Smooth muscle cell (in vitro differentiated cells): ENCODE measurements at regions not wholly inside any gene's neighbourhood (a gene's known extent, or its start where the extent isn't known, plus 50 kb on each side); places are given as distances from the start of the nearest gene placed in this dataset.

Experiments used
- DNase-seq: peaks from one replicate; lab custom pipeline; 2025; ENCODE audit not compliant: unreplicated experiment; lab: John Stamatoyannopoulos, UW
- H2AFZ ChIP-seq: fragments of 200-600 bp; sonication (generic); 2 replicates; pipeline ENCODE4 v1.6.0; 2016; ENCODE audit warnings: antibody characterized with exemption, low read depth, mild to moderate bottlenecking
- H3F3A ChIP-seq: fragments of 200-600 bp; sonication (generic); 2 replicates; pipeline ENCODE4 v1.6.0; 2017; ENCODE audit warnings: antibody characterized with exemption, low read depth
- H3K27ac ChIP-seq: fragments of 200-600 bp; sonication (generic); 2 replicates; pipeline ENCODE4 v1.5.1; 2016; ENCODE audit warnings: low read depth, mild to moderate bottlenecking
- H3K27me3 ChIP-seq: fragments of 200-600 bp; sonication (generic); 2 replicates; pipeline ENCODE4 v1.6.1; 2016; ENCODE audit warnings: low read depth, mild to moderate bottlenecking
- H3K36me3 ChIP-seq: fragments of 200-600 bp; sonication (generic); 2 replicates; pipeline ENCODE4 v1.5.1; 2016; ENCODE audit warnings: low read depth
- H3K4me1 ChIP-seq: fragments of 200-600 bp; sonication (generic); 2 replicates; pipeline ENCODE4 v1.5.1; 2016; ENCODE audit warnings: low read depth
- H3K4me2 ChIP-seq: fragments of 200-600 bp; sonication (generic); 2 replicates; pipeline ENCODE4 v1.6.0; 2016; ENCODE audit warnings: mild to moderate bottlenecking
- H3K4me3 ChIP-seq: fragments of 200-600 bp; sonication (generic); 2 replicates; pipeline ENCODE4 v1.5.1; 2016; ENCODE audit warnings: mild to moderate bottlenecking
- H3K79me2 ChIP-seq: fragments of 200-600 bp; sonication (generic); 2 replicates; pipeline ENCODE4 v1.6.0; 2016; ENCODE audit warnings: low read depth, mild to moderate bottlenecking
- H3K9ac ChIP-seq: fragments of 200-600 bp; sonication (generic); 2 replicates; pipeline ENCODE4 v1.6.0; 2016; ENCODE audit warnings: low read depth
- H3K9me3 ChIP-seq: fragments of 200-600 bp; sonication (generic); replicated peaks from 2 replicates; pipeline ENCODE4 v1.5.1; 2016; ENCODE audit warnings: low read depth
- H4K20me1 ChIP-seq: fragments of 200-600 bp; sonication (generic); 2 replicates; pipeline ENCODE4 v1.6.0; 2016; ENCODE audit warnings: low read depth
- WGBS: methylation state at CpG from one replicate; pipeline ENCODE4 v1.1.7; 2016; ENCODE audit warnings: low lambda C conversion rate; 5-methylcytosine and 5-hydroxymethylcytosine counted together
- TF ChIP-seq, protein P1 (sequence below): fragments of 200-600 bp; sonication (generic); IDR thresholded peaks from 2 replicates; pipeline ENCODE4 v1.5.1; 2017; ENCODE audit warnings: borderline replicate concordance, mild to moderate bottlenecking, antibody characterized with exemption; ENCODE audit not compliant: insufficient read depth, poor library complexity, severe bottlenecking

DNA sequence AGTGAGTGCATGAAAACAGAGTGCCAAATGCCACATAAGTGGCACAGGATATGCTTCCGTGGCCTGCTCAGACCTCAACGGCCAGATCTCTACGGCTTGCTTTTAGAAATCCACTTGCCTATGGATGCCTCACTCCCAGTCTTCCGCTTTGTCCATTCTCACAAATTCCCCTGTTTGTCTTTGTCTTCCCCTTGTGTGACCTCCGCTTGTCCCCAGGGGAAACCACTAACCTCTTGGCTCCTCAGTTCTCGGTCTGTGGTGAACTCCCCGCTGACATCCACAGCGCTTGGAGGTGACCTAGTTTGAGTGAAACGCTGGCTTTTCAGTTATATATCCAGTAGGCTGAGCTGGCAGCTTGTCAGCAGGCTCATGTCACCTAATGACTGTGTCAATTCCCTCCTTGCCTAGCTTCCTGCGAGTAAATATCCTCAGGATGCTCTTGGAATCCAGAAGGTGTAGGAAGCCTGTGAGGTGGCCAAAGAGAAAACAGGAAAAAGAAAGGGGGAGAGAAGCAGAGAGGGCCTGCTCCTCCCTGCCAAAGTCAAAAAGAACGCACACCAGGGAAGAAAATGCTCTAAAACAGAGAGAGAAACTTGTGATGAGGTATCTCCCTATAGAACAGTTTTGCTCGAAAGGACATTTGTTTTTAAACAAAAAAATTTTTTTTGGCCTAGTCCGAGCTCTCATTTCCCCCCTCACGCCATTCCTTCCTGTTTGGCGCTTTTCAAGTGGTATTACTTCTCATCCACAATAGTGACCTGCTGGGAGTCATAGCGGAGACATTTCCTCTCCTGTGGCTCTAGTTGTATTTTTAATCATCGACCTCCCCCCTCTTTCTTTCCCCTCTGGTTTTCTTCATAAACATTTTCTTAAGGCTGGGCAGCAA, 101.6 kb upstream of the SPRY4 start:
- no peak for DNase-seq
- WGBS: 85% methylated on average over 17 of the region's 17 CpGs
- Histone ChIP-seq H3K4me1 (peaks cover under 1% of the 10 kb centered on the region), H3K9me3 (no peaks in the 10 kb centered on the region), H3K4me2 (no peak overlapping the region), H3K79me2 (no peaks in the 10 kb centered on the region), H3K27me3 (no peaks in the 10 kb centered on the region), H3K27ac (no peak overlapping the region), H3K36me3 (no peaks in the 10 kb centered on the region), H3K4me3 (no peak overlapping the region), H4K20me1 (peaks cover 7% of the 10 kb centered on the region), H3F3A (peaks cover 2% of the 10 kb centered on the region), H3K9ac (no peak overlapping the region), H2AFZ (no peak overlapping the region)
- TF ChIP-seq, protein P1, sequence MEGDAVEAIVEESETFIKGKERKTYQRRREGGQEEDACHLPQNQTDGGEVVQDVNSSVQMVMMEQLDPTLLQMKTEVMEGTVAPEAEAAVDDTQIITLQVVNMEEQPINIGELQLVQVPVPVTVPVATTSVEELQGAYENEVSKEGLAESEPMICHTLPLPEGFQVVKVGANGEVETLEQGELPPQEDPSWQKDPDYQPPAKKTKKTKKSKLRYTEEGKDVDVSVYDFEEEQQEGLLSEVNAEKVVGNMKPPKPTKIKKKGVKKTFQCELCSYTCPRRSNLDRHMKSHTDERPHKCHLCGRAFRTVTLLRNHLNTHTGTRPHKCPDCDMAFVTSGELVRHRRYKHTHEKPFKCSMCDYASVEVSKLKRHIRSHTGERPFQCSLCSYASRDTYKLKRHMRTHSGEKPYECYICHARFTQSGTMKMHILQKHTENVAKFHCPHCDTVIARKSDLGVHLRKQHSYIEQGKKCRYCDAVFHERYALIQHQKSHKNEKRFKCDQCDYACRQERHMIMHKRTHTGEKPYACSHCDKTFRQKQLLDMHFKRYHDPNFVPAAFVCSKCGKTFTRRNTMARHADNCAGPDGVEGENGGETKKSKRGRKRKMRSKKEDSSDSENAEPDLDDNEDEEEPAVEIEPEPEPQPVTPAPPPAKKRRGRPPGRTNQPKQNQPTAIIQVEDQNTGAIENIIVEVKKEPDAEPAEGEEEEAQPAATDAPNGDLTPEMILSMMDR: no peak

DNA sequence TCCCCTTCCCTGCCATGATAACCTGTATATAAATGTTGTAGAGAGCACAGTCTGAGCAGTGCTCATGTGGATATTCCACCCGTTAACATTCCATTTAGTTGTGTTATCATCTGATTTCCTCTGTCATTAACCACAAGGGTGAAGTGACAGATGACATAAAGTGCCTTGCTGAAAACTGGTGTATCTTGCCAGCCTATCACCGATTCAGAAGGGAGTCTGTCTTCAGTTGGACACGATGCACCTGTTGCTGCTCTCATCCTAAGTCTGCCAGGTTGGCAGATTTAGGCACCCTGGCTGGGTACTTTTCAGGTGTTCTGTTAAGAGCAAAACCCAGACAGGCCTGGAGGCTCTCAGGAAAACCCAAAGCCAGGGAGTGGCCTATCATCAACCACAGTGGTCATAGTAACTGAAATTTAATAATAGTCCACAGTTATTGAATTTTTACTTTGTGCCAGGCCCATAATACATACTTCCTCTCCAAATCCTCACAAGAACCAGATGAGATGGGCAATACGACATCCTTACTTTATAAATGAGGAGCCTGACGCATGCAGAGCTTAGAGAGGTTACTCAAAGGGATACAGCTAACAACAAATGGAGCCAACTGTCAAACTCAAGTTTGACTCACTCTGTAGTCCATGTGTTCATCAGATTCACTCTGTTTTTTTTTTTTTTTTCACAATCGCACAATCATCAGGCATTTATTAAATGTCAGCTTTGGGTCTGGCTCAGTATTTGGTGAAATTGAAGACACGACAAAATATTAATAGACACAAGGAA, 100.7 kb upstream of the SPRY4 start:
- H3K9ac ChIP-seq: no peak overlapping the region
- TF ChIP-seq, protein P1: no peak

DNA sequence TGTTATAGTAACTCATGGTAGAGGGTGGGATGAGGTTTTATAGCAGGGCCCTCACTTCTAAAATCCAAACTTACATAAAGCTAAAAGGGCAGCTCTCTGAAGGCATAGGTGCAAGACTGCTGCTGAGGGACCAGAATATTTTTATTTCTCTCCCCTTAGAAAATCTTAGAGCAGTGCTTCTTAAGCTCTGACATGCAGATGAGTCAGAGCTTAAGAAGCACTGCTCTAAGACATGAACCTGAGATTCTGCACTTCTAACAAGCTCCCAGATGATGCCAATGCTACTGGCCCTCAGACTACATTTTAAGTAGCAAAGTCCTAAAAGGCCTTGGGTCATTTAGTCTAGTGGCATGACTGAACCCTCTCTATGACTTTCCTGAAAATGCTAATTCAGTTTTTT, 97.6 kb upstream of the SPRY4 start:
- DNase-seq: no peak
- TF ChIP-seq, protein P1: no peak
- Histone ChIP-seq H3K9ac (no peak overlapping the region), H4K20me1 (peaks cover 7% of the 10 kb centered on the region), H3K27ac (no peak overlapping the region), H3K4me2 (no peak overlapping the region), H3K79me2 (no peaks in the 10 kb centered on the region), H3K36me3 (no peaks in the 10 kb centered on the region), H3K4me1 (peaks cover 14% of the 10 kb centered on the region), H3K9me3 (no peaks in the 10 kb centered on the region), H3K4me3 (no peak overlapping the region), H3F3A (peaks cover 6% of the 10 kb centered on the region), H3K27me3 (no peaks in the 10 kb centered on the region), H2AFZ (no peak overlapping the region)

More for the DNA sequence above, 100.7 kb upstream of the SPRY4 start:
- Histone ChIP-seq H2AFZ (no peak overlapping the region), H3K4me1 (peaks cover 9% of the 10 kb centered on the region), H4K20me1 (peaks cover 7% of the 10 kb centered on the region), H3K4me2 (no peak overlapping the region), H3K36me3 (no peaks in the 10 kb centered on the region), H3F3A (peaks cover 6% of the 10 kb centered on the region), H3K27me3 (no peaks in the 10 kb centered on the region), H3K27ac (no peak overlapping the region), H3K4me3 (no peak overlapping the region), H3K79me2 (no peaks in the 10 kb centered on the region), H3K9me3 (no peaks in the 10 kb centered on the region)
- no peak for DNase-seq
- WGBS: 92% methylated on average over 7 of the region's 7 CpGs
